Natural killer cell treated with Interleukin-12 subunit alpha and Interleukin-12 subunit beta and Interleukin-15 and Interleukin-18, amount 100 ng/mL, for 72 hours (primary cell): ENCODE measurements at regions not wholly inside any gene's neighbourhood (a gene's known extent, or its start where the extent isn't known, plus 50 kb on each side); places are given as distances from the start of the nearest gene placed in this dataset.

Experiments used
- ATAC-seq, 2 donors: fragments of 150-1000 bp; cut with Tn5 transposase in 1 of 2; sonication (Bioruptor Pico), chemical (Tn5 transposase) in 1 of 2; 2 replicates each; pipeline ENCODE4 v1.10.0; 2021
- DNase-seq: peaks from one replicate; pipeline ENCODE4 v3.0.0; 2022; ENCODE audit warnings: low spot score
- H3K27ac Mint-ChIP-seq, 2 donors: 1 replicate in 1 of 2; 2 replicates in 1 of 2; pipeline ENCODE4 v1.8.0; 2022; ENCODE audit warnings: mixed read lengths in 2 of 2, mild to moderate bottlenecking in 1 of 2, moderate library complexity in 1 of 2
- H3K27me3 Mint-ChIP-seq, 2 donors: 1 replicate in 1 of 2; 2 replicates in 1 of 2; pipeline ENCODE4 v1.8.0; 2022; ENCODE audit warnings: mixed read lengths in 2 of 2
- H3K36me3 Mint-ChIP-seq: one replicate; pipeline ENCODE4 v1.8.0; 2022; ENCODE audit warnings: mixed read lengths
- H3K4me1 Mint-ChIP-seq, 2 donors: 1 replicate in 1 of 2; 2 replicates in 1 of 2; pipeline ENCODE4 v1.8.0; 2022; ENCODE audit warnings: low read depth in 2 of 2, mixed read lengths in 2 of 2, mild to moderate bottlenecking in 1 of 2
- H3K4me3 Mint-ChIP-seq: one replicate; pipeline ENCODE4 v1.8.0; 2022; ENCODE audit warnings: mixed read lengths
- H3K9me3 Mint-ChIP-seq: 2 replicates; pipeline ENCODE4 v1.8.0; 2022; ENCODE audit warnings: mixed read lengths

DNA sequence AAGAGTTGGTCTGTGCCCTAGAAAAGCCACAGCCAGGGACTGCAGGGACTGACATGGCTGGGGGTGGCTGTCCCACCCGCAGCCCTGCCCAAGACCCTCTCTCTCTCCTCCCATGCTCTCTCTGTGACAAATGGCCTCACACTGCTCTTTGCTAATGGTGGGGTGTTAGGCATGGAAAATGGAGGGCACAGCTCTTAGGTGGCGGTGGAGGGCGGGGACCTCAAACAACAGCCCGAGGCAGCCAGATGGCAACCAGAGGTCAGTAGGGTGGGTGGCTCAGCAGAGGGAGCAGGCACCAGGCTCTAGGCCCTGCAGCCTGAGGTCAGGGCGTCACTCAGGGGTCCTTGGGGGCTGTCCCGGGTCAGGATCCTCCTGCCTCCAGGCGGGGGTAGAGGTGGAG lies 73.9 kb upstream of the DAB2IP start:
- Mint-ChIP-seq H3K27ac (no peak overlapping the region), H3K36me3 (no peaks in the 10 kb centered on the region)

DNA sequence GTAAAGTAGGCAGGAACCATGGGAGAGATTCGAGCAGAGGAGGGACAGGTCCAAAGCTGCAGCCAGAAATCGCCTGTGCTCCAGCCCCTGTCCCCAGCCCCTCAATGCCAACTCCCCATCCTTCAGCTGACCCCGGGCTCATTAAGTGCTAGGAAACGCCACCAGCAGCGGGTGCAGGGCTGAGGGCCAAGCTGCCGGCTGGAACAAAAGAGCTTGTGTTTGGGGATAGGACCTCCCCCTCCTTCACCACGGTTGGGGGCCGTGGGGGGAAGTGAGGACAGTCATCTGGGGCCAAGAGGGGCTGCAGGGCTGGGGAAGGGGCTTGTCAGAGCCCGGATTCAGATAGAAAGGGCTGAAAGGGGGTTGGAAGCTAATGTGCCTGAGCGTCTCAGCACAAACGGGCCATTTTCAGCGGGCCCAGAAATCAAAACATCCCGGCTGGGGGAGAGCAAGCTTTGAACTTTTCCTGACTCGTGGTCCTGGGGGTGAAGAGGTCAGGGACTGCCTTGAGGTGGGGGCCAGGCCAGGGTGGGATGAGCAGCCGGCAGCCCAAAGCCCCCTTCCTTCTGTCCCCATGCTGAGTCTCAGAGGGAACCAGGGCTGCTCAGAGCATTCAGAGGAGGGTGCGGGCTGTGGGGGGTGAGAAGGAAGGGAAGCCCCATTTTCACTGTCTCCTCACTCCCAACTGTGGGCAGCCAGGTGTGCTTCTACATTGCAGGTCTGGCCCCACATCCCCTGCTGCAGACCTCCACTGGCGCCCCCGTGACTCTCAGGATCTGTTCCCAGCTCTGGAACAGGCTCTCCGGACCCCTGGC lies 69.4 kb upstream of the DAB2IP start:
- no peak overlapping the region for H3K27ac Mint-ChIP-seq

More for the DNA sequence above, 73.9 kb upstream of the DAB2IP start:
- no peak for DNase-seq
- no peaks in the 10 kb centered on the region for H3K4me1 Mint-ChIP-seq
- ATAC-seq: no peak
- peaks cover 1 to 2% of the 10 kb centered on the region in 2 donors for H3K27me3 Mint-ChIP-seq
- H3K4me3 Mint-ChIP-seq: no peak overlapping the region
- H3K9me3 Mint-ChIP-seq: no peaks in the 10 kb centered on the region

DNA sequence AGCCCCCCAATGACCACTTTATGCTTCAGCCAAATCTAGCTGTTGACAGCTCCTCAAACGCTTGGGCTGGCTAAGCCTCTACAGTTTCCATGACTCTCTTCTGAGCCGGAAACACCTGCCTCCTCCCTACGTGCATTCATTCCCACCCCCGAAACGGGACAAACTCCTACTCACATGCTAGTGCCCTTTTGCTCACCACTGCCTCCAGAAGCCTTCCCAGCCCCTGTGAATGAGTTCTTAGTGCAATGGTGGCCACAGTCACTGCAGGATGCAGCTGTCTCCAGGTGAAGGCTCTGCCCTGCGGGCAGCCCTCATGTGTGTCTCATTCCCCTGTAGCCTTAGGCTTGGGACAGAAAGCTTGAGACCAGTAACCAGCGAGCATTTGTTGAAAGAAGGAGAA lies 68.8 kb upstream of the DAB2IP start:
- no peak overlapping the region for H3K4me3 Mint-ChIP-seq
- ATAC-seq (no peak), DNase-seq (no peak)
- no peak overlapping the region for H3K27ac Mint-ChIP-seq
- H3K9me3 Mint-ChIP-seq: no peaks in the 10 kb centered on the region
- H3K36me3 Mint-ChIP-seq: no peaks in the 10 kb centered on the region
- no peaks in the 10 kb centered on the region for H3K4me1 Mint-ChIP-seq
- H3K27me3 Mint-ChIP-seq: peaks cover 14 to 16% of the 10 kb centered on the region in 2 donors

More for the DNA sequence above, 69.4 kb upstream of the DAB2IP start:
- H3K4me1 Mint-ChIP-seq: no peaks in the 10 kb centered on the region
- H3K9me3 Mint-ChIP-seq: no peaks in the 10 kb centered on the region
- no peaks in the 10 kb centered on the region for H3K36me3 Mint-ChIP-seq
- peaks cover 11 to 12% of the 10 kb centered on the region in 2 donors for H3K27me3 Mint-ChIP-seq
- H3K4me3 Mint-ChIP-seq: no peak overlapping the region
- no peak for ATAC-seq
- DNase-seq: no peak

DNA sequence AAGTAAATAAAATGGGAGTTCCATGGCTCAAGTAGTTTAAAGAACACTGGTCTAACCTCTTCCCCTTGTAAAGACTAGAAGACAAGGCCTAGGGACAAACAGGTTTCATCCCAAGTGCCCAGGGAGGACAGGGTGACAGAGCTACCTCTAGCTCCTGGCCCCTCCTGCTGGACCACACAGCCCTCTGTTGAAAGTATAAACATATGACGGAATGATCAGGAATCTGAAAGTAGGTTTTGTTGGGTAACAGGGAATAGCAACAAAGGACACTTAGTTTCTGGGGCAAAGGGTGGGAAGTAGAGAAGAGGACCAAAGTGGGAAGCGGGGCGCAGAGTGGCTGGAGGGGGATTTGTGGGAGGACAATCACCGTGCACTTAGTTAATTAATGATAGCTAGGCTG lies 67.0 kb upstream of the DAB2IP start:
- no peak overlapping the region for H3K4me3 Mint-ChIP-seq
- H3K27me3 Mint-ChIP-seq: peaks cover 23 to 30% of the 10 kb centered on the region in 2 donors
- no peaks in the 10 kb centered on the region for H3K36me3 Mint-ChIP-seq
- no peak for DNase-seq
- no peaks in the 10 kb centered on the region for H3K9me3 Mint-ChIP-seq
- no peak for ATAC-seq
- no peaks in the 10 kb centered on the region for H3K4me1 Mint-ChIP-seq
- no peak overlapping the region for H3K27ac Mint-ChIP-seq

DNA sequence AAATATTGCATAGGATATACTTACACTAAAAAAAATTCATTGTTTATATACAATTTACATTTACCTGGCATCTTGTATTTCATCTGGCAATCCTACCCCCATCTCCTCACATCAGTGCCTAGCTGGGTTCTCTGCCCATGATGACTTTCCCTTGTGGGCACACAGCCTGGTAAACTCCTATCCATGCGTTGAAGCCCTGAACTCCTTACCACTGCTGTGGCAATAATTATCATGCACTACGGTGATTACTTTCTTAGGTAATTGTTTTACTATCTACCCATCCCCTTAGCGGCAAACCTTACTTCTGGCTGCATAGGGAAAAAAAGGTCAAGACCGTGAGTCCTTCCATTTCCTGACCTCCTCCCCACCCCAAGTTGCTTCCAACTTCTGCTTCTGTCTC lies 63.6 kb upstream of the DAB2IP start:
- H3K27me3 Mint-ChIP-seq: peaks cover 38 to 46% of the 10 kb centered on the region in 2 donors
- ATAC-seq (no peak), DNase-seq (no peak)
- H3K27ac Mint-ChIP-seq: no peak overlapping the region
- H3K36me3 Mint-ChIP-seq: no peaks in the 10 kb centered on the region
- H3K4me1 Mint-ChIP-seq: no peaks in the 10 kb centered on the region
- no peaks in the 10 kb centered on the region for H3K9me3 Mint-ChIP-seq
- no peak overlapping the region for H3K4me3 Mint-ChIP-seq

DNA sequence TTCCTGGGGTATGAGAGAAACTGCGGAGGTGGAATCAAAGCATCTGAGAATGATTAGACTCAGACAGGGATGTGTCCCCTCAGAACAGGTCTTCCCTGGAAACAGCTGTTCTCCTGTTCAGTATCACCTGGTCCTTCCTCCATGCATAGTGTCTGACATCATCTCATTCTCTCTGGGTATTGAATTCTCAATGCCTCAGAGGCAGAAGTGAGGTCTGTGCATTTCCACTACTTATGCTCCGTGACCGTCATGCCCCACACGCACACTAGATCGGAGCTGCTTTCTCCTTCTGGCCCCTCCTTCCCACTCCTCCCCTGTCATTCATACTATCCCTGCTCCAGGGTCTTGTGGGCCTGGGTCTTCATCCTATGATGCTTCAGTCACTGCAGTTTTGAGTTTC lies 61.4 kb upstream of the DAB2IP start:
- Mint-ChIP-seq H3K9me3 (no peaks in the 10 kb centered on the region), H3K4me3 (no peak overlapping the region), H3K4me1 (no peaks in the 10 kb centered on the region), H3K27me3 (peaks cover 42 to 44% of the 10 kb centered on the region in 2 donors), H3K27ac (no peak overlapping the region), H3K36me3 (no peaks in the 10 kb centered on the region)
- ATAC-seq: no peak
- DNase-seq: no peak

DNA sequence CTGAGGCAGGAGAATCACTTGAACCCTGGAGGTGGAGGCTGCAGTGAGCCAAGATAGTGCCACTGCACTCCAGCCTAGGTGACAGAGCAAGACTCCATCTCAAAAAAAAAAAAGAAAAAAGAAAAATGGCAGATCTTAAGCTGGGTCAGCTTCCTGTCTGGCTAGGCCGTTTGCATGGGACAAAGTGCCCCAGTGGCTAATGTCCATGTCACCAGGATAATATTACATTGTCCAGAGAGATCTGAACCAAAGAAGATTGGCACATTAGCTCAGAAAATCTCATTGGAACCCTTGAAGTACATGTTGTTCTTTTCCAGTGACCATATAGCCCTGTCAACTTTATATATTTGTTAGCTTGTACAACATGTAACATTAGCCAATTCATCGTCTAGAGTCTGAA lies 59.2 kb upstream of the DAB2IP start:
- H3K27me3 Mint-ChIP-seq: peaks cover 46 to 51% of the 10 kb centered on the region in 2 donors
- DNase-seq: no peak
- no peak for ATAC-seq
- H3K4me3 Mint-ChIP-seq: no peak overlapping the region
- no peaks in the 10 kb centered on the region for H3K4me1 Mint-ChIP-seq
- no peak overlapping the region for H3K27ac Mint-ChIP-seq
- peaks cover 2% of the 10 kb centered on the region for H3K36me3 Mint-ChIP-seq
- no peaks in the 10 kb centered on the region for H3K9me3 Mint-ChIP-seq

DNA sequence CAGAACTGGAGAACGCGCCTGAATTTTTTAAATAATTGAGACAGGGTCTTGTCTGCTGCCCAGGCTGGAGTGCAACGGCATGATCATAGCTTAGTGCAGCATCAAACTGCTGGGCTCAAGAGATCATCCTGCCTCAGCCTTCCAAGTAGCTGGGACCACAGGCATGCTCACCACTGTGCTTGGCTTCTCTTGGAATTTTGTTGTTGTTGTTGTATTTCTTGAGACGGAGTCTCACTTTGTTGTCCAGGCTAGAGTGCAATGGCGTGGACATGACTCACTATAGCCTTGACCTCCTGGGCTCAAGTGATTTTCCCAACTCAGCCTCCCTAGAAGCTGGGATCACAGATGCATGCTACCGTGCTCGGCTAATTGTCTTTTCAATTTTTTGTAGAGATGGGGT lies 58.4 kb upstream of the DAB2IP start:
- H3K4me1 Mint-ChIP-seq: no peaks in the 10 kb centered on the region
- no peak overlapping the region for H3K4me3 Mint-ChIP-seq
- peaks cover 49 to 53% of the 10 kb centered on the region in 2 donors for H3K27me3 Mint-ChIP-seq

DNA sequence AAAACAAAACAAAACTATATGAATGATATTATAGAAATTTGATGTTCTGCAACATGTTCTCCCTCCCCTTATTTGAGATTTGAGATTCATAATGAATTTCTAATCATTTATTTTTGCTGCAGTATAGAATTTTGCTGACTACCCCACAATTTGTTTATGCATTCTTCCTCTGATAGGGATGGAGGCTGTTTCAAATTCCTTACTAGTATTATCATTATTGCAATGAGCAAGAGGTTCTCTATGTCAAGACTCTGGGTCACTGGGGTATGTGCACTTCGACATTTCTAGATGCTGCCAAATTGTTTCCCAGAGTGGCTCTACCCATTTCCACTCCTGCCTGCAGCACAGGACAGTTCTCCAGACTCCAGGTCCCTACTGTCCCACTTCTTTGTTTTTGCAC lies 54.9 kb upstream of the DAB2IP start:
- Mint-ChIP-seq H3K27ac (no peak overlapping the region), H3K27me3 (peaks cover 40 to 41% of the 10 kb centered on the region in 2 donors), H3K36me3 (peaks cover 5% of the 10 kb centered on the region), H3K4me1 (peaks cover 9 to 10% of the 10 kb centered on the region in 2 donors), H3K9me3 (no peaks in the 10 kb centered on the region), H3K4me3 (no peak overlapping the region)
- ATAC-seq (no peak), DNase-seq (no peak)

More for the DNA sequence above, 58.4 kb upstream of the DAB2IP start:
- no peaks in the 10 kb centered on the region for H3K9me3 Mint-ChIP-seq
- ATAC-seq (no peak), DNase-seq (no peak)
- H3K36me3 Mint-ChIP-seq: peaks cover 5% of the 10 kb centered on the region
- H3K27ac Mint-ChIP-seq: no peak overlapping the region

DNA sequence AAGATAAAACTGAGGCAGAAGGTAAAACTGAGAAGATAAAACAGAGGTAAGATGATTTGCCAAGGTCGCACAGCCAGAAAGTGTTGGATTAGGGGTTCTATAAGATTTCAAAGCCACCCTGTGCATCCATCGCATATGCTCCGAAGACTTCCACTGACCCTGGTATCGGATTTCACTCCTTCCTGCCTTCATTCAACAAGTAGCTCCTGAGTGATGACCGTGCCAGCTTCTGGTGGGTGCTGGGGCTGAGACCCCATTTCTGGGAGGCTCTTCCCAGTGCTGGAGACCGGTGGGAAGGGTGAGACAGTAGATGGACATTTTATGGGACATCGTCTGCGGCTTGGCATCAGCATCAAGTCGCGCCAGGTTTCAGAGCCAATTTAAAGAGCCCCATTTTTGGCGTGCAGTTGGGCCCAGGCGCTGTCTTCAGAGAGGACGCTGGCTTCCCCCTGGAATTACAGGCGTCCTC lies 53.7 kb upstream of the DAB2IP start:
- peaks cover 5% of the 10 kb centered on the region for H3K36me3 Mint-ChIP-seq
- DNase-seq (no peak), ATAC-seq (no peak)
- peaks cover 38% of the 10 kb centered on the region in 2 donors for H3K27me3 Mint-ChIP-seq
- H3K9me3 Mint-ChIP-seq: no peaks in the 10 kb centered on the region
- H3K4me1 Mint-ChIP-seq: peaks cover 10 to 13% of the 10 kb centered on the region in 2 donors
- H3K27ac Mint-ChIP-seq: no peak overlapping the region
- no peak overlapping the region for H3K4me3 Mint-ChIP-seq

DNA sequence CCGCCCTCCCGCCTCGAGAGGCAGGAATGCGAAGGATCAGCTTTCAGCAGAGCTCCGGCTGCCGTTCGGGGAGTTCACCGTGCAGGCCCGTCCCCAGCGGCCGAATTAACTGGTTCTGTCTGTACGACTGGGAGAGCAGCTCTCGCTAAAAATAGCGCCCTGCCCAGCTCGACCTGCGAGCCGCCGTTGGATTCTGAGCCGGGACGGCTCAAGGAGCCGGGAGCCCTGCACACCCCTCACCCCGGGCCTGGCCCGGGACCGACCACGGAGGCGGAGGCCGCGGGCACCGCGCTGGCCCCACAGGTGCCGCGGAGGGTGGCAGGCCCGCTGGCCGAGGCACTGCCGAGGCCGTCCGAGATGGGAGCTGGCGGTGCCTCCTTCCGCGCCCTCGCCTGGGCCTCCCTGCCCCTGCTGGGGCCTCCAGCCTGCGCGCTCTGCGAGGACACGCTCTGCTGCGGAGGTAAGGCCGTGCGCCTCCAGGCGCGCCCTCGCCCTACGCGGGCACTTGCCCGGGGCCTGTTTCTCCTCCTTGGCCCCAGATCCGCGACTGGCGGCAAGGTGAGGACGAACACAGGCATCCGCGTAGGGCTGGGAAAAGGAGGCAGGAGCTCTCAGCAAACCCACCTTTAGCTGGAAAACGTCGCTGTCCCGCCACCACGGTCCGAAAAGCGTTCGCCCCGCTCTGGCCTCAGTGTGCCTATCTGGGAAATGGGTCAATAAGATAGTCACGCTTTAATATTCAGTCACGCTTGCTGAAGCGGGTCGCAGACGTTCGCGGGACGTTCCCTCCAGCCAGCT lies 53.1 kb upstream of the DAB2IP start:
- Mint-ChIP-seq H3K27me3 (peaks cover 38% of the 10 kb centered on the region in 2 donors), H3K9me3 (no peaks in the 10 kb centered on the region), H3K4me3 (no peak overlapping the region), H3K27ac (no peak overlapping the region), H3K4me1 (peaks cover 10 to 13% of the 10 kb centered on the region in 2 donors), H3K36me3 (peaks cover 5% of the 10 kb centered on the region)
- DNase-seq (no peak), ATAC-seq (peak in 1 of 2 donors; percentile 28)

DNA sequence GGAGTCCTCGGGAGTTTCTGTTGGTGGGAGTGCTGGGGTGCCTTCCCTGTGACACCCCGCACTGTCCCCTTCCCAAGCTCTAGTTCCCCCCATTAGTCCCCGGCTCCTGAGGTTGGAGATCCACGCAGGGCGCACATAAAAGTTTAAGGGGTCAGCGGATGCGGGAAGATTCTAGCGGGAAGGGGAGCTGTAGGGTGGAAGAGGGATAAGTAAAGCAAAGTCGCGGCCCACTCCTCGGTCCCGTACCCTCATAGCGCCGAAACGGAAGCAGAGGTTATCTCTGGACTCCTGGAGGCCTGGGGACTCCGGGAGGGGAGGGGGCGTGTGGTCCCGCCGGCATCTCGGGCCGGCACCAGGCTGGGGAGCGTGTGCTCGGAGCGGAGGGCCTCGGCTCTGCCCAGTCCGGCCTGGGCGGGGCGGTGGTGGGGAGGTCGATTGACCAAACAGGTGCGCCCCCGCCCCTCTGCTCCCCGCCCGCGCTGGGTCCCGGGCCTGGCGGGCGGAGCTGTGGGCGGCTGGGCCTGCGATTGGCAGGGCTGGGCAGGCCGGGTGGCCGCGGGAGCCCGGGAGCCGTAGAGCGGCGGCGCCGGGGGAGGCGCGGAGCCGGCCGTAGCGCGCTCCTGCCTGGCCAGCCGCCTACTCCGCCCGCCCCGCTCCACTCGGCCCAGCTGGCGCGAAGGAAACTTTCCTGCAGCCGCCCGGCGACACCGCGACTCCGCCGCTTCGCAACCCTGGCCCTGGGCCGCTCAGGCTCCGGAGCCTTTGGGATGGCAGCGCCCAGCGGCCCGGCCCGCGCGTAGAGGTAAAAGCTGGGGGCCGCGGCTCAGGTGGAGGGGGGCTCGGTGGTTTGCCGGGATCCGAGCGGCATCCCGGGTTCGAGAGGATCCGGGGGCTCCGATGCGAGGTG lies 52.2 kb upstream of the DAB2IP start:
- ATAC-seq (peak in 1 of 2 donors; percentile 43), DNase-seq (no peak)
- Mint-ChIP-seq H3K4me1 (peaks cover 10 to 14% of the 10 kb centered on the region in 2 donors), H3K36me3 (peaks cover 5% of the 10 kb centered on the region), H3K27ac (no peak overlapping the region), H3K4me3 (no peak overlapping the region), H3K9me3 (no peaks in the 10 kb centered on the region), H3K27me3 (peaks cover 38% of the 10 kb centered on the region in 2 donors)

DNA sequence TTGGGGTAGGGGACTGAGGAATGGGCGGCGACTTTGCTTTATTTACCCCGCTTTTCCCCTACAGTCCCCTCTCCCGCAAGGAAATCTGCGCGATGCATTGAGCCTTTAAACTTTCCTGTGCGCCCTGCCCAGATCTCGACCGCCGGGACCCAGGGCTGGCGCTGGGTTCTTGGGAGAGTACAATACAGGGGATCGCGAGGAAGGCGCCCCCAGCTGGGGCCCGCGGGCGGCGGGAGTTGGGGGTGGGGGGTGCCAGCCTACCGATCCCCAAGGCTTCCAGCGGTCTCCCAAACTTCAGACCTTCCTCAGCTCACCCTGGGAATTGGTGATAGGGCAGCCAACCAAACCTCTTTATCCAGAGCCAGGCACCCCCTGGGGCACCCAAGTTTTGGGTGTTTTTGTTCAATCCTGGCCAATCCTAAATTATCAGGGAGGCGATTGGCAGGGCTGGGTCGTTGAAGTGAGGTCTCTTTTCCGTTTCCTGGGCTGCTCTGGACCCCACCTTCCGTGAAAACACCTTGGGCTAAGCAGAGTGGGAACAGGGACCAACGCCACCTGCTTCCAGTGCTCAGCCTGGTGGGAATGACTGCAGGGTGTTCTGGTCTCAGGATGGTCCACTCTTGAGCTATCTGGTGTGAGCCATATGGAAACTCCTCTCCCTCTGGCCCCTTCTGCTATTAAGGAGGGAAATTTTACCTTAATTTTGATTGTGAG lies 51.4 kb upstream of the DAB2IP start:
- Mint-ChIP-seq H3K36me3 (peaks cover 5% of the 10 kb centered on the region), H3K4me3 (no peak overlapping the region), H3K27me3 (peaks cover 33 to 37% of the 10 kb centered on the region in 2 donors), H3K9me3 (no peaks in the 10 kb centered on the region), H3K4me1 (peaks cover 10 to 19% of the 10 kb centered on the region in 2 donors), H3K27ac (no peak overlapping the region)
- no peak for ATAC-seq
- DNase-seq: no peak
